PFSK-1 (cell line): ENCODE measurements at regions not wholly inside any gene's neighbourhood (a gene's known extent, or its start where the extent isn't known, plus 50 kb on each side); places are given as distances from the start of the nearest gene placed in this dataset.

Experiments
- FOXP2 ChIP-seq: optimal IDR thresholded peaks from 2 replicates; pipeline ENCODE3; 2011; ENCODE audit warnings: borderline replicate concordance, control low read depth, inconsistent platforms; ENCODE audit not compliant: insufficient read depth; ENCODE audit errors: extremely low read length, extremely low read depth
- POLR2AphosphoS5 ChIP-seq: IDR thresholded peaks from 2 replicates; pipeline ENCODE4 v1.6.1; 2012; ENCODE audit warnings: low read depth, mild to moderate bottlenecking, control low read depth, low read length, moderate library complexity
- REST ChIP-seq, 2 experiments: IDR thresholded peaks; 2 replicates each; pipeline versions ENCODE4 v1.6.1 to v1.8.0; 2011 to 2012; ENCODE audit warnings: low read depth in 2 of 2, low read length in 2 of 2, control low read depth in 1 of 2, inconsistent platforms in 1 of 2, mild to moderate bottlenecking in 1 of 2, moderate library complexity in 1 of 2; ENCODE audit not compliant: insufficient read depth in 1 of 2
- SIN3A ChIP-seq: IDR thresholded peaks from 2 replicates; pipeline ENCODE4 v1.6.1; 2012; ENCODE audit warnings: mild to moderate bottlenecking, low read length, moderate library complexity, borderline replicate concordance; ENCODE audit not compliant: insufficient read depth
- TAF1 ChIP-seq: IDR thresholded peaks from 2 replicates; pipeline ENCODE4 v1.6.1; 2012; ENCODE audit warnings: low read length, control low read depth, borderline replicate concordance; ENCODE audit not compliant: insufficient read depth

GRCh38 chr18:1994471-1994870 is 576.8 kb downstream of the METTL4 start:
- TF ChIP-seq REST (IDR thresholded peaks at IDR 0.05; ENCODE audit: insufficient read depth in 1 of 2, low read depth in 2 of 2, low read length in 2 of 2) (no peak), SIN3A (no peak), POLR2AphosphoS5 (no peak), FOXP2 (no peak), TAF1 (no peak)

- TF ChIP-seq TAF1 (no peak), REST (IDR thresholded peaks at IDR 0.05; ENCODE audit: insufficient read depth in 1 of 2, low read depth in 2 of 2, low read length in 2 of 2) (no peak), FOXP2 (no peak), POLR2AphosphoS5 (no peak), SIN3A (no peak)
Observed at GRCh38 chr18:1995041-1995612, 576.2 kb downstream of the METTL4 start.

DNA sequence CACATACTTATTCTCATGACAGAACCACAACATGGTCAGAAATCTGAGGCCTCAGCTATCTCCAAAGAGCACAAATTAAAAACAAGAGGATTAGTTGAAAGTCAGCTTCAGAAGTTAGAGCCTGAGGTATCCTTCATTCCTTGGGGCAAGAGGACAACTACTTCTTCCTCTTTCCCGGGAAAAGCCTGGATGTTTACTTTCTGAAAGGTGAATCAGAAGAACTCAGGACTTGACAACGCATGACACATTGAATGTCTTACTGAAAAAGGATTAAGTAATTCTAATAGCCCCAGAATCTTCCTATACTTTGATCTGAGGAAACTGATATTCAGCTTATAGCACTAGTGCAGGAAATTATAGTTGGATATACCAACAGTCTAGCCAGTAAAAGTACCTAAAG is 573.2 kb downstream of the METTL4 start:
- no peak for TF ChIP-seq REST (IDR thresholded peaks at IDR 0.05; ENCODE audit: insufficient read depth in 1 of 2, low read depth in 2 of 2, low read length in 2 of 2)
- TF ChIP-seq TAF1 = no peak
- TF ChIP-seq FOXP2 = no peak
- no peak for TF ChIP-seq SIN3A
- TF ChIP-seq POLR2AphosphoS5 = no peak

GRCh38 chr18:1999387-1999786 is 571.9 kb downstream of the METTL4 start:
- TF ChIP-seq POLR2AphosphoS5 = no peak
- TF ChIP-seq SIN3A = no peak
- TF ChIP-seq FOXP2 = no peak
- TF ChIP-seq TAF1 = no peak
- TF ChIP-seq REST (IDR thresholded peaks at IDR 0.05; ENCODE audit: insufficient read depth in 1 of 2, low read depth in 2 of 2, low read length in 2 of 2) = no peak

DNA sequence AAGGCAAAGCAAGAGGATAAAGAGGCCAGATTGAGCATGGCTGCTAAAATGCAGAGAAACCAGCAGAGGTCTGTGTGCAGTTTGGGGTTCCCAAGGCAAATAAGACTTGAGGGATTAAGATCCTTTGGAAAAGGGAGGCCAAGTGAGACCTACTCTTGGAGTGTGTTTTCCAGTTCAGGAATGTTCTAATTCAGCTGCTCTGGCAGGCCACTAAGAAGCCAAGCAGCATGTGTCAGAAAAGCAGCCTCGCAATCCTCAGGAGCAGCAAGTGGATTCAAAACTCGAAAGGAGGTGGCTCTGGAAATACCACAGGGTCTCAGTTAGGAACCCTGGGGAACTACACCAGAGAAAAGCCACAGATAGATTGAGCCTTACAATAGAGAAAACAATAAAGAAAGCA is 569.2 kb downstream of the METTL4 start:
- TF ChIP-seq TAF1 (no peak), POLR2AphosphoS5 (no peak), SIN3A (no peak), REST (IDR thresholded peaks at IDR 0.05; ENCODE audit: insufficient read depth in 1 of 2, low read depth in 2 of 2, low read length in 2 of 2) (no peak), FOXP2 (no peak)
